ENCODE measurements at regions not wholly inside any gene's neighbourhood (a gene's known extent, or its start where the extent isn't known, plus 50 kb on each side); places are given as distances from the start of the nearest gene placed in this dataset.

GRCh38 chr1:79614762-79615161 lies 608.2 kb upstream of the ADGRL4 start:
- Histone ChIP-seq H3K36me3 (no peaks in the 10 kb centered on the region), H3K4me1 (no peaks in the 10 kb centered on the region), H3K27ac (no peak overlapping the region), H3K27me3 (no peaks in the 10 kb centered on the region), H3K9me3 (no peaks in the 10 kb centered on the region), H3K4me3 (no peak overlapping the region)
- intact Hi-C loops (cut with DNase I) = no loop called here
- no peak for DNase-seq
- ATAC-seq = no peak
- TF ChIP-seq, protein P1, sequence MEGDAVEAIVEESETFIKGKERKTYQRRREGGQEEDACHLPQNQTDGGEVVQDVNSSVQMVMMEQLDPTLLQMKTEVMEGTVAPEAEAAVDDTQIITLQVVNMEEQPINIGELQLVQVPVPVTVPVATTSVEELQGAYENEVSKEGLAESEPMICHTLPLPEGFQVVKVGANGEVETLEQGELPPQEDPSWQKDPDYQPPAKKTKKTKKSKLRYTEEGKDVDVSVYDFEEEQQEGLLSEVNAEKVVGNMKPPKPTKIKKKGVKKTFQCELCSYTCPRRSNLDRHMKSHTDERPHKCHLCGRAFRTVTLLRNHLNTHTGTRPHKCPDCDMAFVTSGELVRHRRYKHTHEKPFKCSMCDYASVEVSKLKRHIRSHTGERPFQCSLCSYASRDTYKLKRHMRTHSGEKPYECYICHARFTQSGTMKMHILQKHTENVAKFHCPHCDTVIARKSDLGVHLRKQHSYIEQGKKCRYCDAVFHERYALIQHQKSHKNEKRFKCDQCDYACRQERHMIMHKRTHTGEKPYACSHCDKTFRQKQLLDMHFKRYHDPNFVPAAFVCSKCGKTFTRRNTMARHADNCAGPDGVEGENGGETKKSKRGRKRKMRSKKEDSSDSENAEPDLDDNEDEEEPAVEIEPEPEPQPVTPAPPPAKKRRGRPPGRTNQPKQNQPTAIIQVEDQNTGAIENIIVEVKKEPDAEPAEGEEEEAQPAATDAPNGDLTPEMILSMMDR (IDR thresholded peaks at IDR 0.05) = no peak

GRCh38 chr1:79614106-79614505 lies 607.6 kb upstream of the ADGRL4 start:
- Histone ChIP-seq H3K4me3 (no peak overlapping the region), H3K27me3 (no peaks in the 10 kb centered on the region), H3K27ac (no peak overlapping the region), H3K4me1 (no peaks in the 10 kb centered on the region), H3K36me3 (no peaks in the 10 kb centered on the region), H3K9me3 (no peaks in the 10 kb centered on the region)
- ATAC-seq (no peak), DNase-seq (no peak)
- TF ChIP-seq, protein P1 (IDR thresholded peaks at IDR 0.05) = no peak
- intact Hi-C loops (cut with DNase I) = no loop called here

- TF ChIP-seq, protein P1 (IDR thresholded peaks at IDR 0.05) = no peak
- H3K4me1 ChIP-seq = no peaks in the 10 kb centered on the region
- H3K9me3 ChIP-seq = no peaks in the 10 kb centered on the region
- no peak for ATAC-seq
- H3K4me3 ChIP-seq = no peak overlapping the region
- no peaks in the 10 kb centered on the region for H3K36me3 ChIP-seq
- no peaks in the 10 kb centered on the region for H3K27me3 ChIP-seq
- no peak for DNase-seq
- intact Hi-C loops (cut with DNase I) = no loop called here
- no peak overlapping the region for H3K27ac ChIP-seq
Observed at GRCh38 chr1:79613046-79613445, 606.5 kb upstream of the ADGRL4 start.

DNA sequence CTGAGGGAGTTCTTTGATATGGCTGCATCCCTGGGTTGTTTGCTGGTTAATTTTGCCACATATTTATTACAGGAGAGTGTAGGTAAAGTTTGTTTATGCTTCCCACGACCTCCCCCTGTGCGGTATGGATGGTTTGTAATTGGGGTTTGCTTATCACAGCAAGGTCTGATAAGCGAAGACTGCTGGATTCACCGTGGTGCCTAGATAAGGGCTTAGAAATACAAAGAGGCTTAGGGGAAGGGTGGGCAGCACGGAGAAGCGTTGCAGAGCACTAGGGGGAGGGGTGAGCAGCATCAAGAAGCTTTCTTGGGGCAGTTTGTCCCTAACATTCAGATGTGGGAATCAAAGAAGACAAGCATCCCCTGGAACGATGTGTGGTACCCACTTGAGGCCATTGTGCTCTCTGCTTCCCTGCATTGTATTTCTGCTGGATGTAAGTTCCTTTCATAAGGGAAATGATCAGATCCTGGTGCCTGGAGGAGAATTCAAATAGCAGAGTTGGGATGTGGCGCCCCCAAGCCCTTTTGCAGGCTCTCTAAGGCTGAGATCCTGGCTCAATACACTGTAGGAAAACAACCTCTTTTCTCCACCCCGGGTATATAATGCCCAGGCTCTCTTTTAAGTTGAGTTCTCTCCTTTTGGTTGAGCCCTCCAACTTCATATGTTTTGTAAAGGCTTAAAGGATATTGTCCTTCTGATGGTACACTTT lies 598.1 kb upstream of the ADGRL4 start:
- Histone ChIP-seq H3K27me3 (no peaks in the 10 kb centered on the region), H3K36me3 (no peaks in the 10 kb centered on the region), H3K4me1 (no peaks in the 10 kb centered on the region), H3K9me3 (no peaks in the 10 kb centered on the region), H3K4me3 (no peak overlapping the region), H3K27ac (no peak overlapping the region)
- ATAC-seq = no peak
- TF ChIP-seq, protein P1 (IDR thresholded peaks at IDR 0.05) = no peak
- intact Hi-C loops (cut with DNase I) = no loop called here
- no peak for DNase-seq

DNA sequence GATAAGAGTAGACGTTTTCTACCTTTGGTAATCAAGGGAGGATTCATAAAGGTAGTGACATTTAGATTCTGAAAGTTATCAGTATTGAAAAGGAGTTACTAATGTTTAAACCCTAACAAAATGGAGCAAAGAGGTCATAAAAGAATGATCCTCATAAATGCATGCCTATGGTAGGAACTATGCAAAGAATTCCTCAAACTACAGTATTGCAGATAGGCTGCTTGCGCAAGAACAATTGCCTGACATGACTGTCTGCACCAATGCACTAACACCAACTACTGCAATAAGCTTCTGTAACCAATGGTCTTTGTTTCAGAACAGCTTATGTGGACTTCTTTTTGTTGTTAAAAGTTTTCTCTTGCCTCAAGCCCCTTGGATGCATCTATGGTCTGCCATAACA lies 597.3 kb upstream of the ADGRL4 start:
- no peak for ATAC-seq
- Histone ChIP-seq H3K9me3 (no peaks in the 10 kb centered on the region), H3K4me1 (no peaks in the 10 kb centered on the region), H3K27me3 (no peaks in the 10 kb centered on the region), H3K27ac (no peak overlapping the region), H3K36me3 (no peaks in the 10 kb centered on the region), H3K4me3 (no peak overlapping the region)
- intact Hi-C loops (cut with DNase I) = no loop called here
- TF ChIP-seq, protein P1 (IDR thresholded peaks at IDR 0.05) = no peak
- no peak for DNase-seq

- Histone ChIP-seq H3K4me3 (no peak overlapping the region), H3K27me3 (no peaks in the 10 kb centered on the region), H3K36me3 (no peaks in the 10 kb centered on the region), H3K9me3 (no peaks in the 10 kb centered on the region), H3K4me1 (no peaks in the 10 kb centered on the region), H3K27ac (no peak overlapping the region)
- ATAC-seq (no peak), DNase-seq (no peak)
- TF ChIP-seq, protein P1 (IDR thresholded peaks at IDR 0.05) = no peak
- intact Hi-C loops (cut with DNase I) = no loop called here
Observed at GRCh38 chr1:79599257-79599656, 592.7 kb upstream of the ADGRL4 start.
